ENCODE measurements at regions not wholly inside any gene's neighbourhood (a gene's known extent, or its start where the extent isn't known, plus 50 kb on each side); places are given as distances from the start of the nearest gene placed in this dataset.
"Not testable (repeated sequence)": the region's sequence is repeated elsewhere in the genome, so short reads cannot be mapped to it uniquely, and the experiment has no call there.

DNA sequence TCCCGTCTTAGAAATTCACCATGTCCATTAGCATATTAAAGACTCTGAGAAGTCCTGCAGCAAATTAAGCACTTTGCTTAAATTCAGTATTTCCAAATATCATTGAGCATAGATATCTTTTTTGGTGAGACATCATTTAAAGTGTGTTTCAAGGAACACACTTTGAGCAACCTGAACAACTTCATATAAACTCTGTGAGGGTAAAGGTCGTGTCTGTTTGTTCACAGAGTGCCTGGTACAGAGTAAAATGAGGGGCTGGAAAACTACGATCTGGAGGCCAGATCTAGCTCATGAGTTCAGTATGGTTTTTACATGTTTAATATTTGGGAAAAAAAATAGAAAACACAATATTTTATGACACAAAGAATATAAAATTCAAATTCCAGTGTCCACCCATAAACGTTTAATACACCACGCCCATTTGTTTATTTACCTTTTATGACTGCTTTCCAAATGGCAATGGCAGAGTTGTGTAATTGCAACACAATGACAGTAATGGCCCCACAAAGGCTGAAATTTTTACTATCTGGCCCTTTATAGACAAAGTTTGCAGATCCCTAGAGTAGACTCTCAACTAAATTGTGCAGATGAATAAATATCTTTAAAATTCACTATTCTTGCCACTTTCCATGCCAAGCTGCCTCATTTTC lies 67.4 kb downstream of the SNTN start:
- DNase-seq = no peak

DNA sequence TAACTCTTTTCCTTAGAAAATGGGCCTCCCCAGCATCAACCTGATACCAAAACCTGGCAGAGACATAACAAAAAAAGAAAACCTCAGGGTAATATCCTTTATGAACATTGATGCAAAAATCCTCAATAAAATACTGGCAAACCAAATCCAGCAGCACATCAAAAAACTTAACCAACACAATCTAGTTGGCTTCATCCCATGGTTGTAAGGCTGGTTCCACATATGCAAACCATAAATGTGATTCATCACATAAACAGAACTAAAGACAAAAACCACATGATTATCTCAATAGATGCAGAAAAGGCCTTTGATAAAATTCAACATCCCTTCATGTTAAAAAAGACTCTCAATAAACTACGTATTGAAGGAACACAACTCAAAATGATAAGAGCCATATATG lies 68.5 kb downstream of the SNTN start:
- not testable (repeated sequence) for DNase-seq

DNA sequence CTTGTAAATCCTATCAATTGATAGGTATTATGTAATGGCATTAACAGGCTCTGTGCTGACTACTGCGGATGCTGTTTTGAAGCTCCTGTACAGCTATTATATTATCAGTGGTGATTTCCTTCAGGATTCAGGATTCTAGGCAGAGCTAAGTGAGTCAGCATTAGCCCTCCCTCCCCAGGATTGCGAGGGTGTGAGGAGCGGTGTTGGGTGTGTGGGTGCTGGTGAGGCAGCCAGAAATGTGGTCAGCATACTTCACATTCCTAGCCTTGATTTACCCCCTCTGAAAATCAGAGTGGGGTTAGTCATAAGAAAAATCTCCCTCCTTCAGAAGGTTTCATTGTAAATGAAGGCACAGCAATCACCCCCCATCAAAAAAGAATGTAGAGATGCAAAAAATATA lies 72.5 kb downstream of the SNTN start:
- DNase-seq = no peak

DNA sequence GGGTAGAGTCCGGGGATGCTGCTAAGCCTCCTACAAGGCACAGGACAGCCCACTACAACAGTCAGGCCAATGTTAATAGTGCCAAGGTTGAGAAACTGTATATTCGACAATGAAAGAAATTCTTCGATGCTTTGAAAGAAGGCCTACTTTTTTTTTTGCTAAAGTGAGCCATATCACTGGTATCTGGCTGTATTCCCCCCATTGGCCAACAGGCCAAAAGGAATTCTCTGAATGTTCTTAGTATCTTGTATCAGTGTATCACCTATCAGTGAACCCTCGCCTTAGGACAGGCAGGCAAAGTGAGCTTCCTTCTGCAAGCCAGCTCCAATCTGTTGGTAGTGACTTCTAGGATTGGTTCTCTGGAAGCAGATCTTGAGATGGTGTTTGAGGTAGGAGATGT lies 74.2 kb downstream of the SNTN start:
- no peak for DNase-seq

DNA sequence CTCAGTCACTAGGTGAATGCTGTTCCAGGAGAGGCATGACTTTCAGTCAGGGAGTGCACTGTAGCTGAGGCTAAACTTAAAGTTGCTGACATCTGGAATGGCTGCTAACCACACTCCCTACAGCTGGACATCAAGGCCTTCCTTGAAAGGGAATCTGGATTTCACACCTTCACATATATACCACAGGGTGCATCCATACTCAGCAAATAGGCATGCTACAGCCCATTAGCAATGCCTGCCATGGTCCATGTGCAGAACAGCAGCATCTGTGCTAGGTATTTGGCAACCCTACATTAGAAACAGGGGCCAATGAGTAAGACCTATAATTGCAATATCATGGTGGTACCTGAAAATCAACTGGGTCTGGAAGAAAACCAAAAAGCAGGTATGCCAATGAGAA lies 74.8 kb downstream of the SNTN start:
- DNase-seq = no peak

DNA sequence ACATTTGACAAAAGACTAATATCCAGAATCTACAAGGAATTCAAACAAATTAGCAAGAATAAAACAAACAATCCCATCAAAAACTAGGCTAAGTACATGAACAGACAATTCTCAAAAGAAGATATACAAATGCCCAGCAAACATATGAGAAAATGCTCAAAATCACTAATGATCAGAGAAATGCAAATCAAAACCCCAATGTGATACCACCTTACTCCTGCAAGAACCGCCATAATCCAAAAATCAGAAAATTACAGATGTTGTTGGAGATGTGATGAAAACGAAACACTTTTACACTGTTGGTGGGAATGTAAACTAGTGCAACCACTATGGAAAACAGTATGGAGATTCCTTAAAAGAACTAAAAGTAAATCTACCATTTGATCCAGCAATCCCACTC lies 79.4 kb downstream of the SNTN start:
- DNase-seq = no peak

DNA sequence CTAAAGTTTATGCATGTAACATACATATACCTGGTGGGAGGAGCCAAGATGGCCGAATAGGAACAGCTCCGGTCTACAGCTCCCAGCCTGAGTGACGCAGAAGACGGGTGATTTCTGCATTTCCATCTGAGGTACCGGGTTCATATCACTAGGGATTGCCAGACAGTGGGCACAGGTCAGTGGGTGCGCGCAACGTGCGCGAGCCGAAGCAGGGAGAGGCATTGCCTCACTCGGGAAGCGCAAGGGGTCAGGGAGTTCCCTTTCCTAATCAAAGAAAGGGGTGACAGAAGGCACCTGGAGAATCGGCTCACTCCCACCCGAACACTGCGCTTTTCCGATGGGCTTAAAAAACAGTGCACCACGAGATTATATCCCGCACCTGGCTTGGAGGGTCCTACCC lies 80.8 kb downstream of the SNTN start:
- DNase-seq = peak in 1 of 2 experiments; percentile 8

DNA sequence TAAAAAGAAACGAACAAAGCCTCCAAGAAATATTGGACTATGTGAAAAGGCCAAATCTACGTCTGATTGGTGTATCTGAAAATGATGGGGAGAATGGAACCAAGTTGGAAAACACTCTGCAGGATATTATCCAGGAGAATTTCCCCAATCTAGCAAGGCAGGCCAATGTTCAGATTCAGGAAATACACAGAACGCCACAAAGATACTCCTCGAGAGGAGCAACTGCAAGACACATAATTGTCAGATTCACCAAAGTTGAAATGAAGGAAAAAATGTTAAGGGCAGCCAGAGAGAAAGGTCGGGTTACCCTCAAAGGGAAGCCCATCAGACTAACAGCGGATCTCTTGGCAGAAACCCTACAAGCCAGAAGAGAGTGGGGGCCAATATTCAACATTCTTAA lies 82.2 kb downstream of the SNTN start:
- not testable (repeated sequence) for DNase-seq

DNA sequence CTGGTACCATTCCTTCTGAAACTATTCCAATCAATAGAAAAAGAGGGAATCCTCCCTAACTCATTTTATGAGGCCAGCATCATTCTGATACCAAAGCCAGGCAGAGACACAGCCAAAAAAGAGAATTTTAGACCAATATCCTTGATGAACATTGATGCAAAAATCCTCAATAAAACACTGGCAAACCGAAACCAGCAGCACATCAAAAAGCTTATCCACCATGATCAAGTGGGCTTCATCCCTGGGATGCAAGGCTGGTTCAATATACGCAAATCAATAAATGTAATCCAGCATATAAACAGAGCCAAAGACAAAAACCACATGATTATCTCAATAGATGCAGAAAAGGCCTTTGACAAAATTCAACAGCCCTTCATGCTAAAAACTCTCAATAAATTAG lies 82.3 kb upstream of the C3orf49 start:
- not testable (repeated sequence) for DNase-seq

DNA sequence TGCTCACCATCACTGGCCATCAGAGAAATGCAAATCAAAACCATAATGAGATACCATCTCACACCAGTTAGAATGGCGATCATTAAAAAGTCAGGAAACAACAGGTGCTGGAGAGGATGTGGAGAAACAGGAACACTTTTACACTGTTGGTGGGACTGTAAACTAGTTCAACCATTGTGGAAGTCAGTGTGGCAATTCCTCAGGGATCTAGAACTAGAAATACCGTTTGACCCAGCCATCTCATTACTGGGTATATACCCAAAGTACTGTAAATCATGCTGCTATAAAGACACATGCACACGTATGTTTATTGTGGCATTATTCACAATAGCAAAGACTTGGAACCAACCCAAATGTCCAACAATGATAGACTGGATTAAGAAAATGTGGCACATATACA lies 80.5 kb upstream of the C3orf49 start:
- DNase-seq = not testable (repeated sequence)

DNA sequence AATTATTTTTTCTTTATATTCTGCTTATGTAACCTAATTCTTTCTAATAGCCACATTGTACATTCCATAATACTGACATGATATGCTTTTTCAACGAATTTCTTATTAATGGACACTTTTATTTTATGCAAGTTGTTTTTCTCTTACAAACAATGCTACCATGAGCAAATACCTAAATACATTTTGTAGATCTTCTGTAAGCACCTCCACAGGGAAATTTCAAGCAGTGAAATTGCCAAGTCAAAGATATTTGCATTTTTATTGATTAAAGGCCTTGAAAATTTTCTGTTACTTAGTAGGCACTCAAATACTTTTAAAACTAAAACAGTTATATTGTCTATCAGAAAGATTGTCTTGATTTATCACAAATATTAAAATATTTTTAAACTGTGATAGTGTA lies 79.6 kb upstream of the C3orf49 start:
- DNase-seq = no peak

DNA sequence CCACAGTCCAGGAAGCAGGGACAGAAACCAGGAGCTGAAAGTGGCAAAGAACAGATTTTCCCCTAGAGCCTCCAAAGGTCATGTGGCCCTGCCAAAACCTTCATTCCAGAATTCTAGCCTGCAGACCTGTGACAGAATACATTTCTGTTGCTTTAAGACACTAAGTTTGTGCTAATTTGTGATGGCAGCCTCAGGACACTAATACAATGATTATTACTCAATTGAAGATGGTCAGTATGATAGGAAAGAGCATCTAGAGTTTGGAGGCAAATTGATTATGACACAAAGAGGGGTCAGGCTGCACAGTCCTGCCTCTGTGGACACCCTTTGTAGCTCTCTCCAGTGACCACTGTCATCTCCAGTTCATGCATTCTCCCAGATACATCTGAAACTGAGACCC lies 79.0 kb upstream of the C3orf49 start:
- DNase-seq = no peak

DNA sequence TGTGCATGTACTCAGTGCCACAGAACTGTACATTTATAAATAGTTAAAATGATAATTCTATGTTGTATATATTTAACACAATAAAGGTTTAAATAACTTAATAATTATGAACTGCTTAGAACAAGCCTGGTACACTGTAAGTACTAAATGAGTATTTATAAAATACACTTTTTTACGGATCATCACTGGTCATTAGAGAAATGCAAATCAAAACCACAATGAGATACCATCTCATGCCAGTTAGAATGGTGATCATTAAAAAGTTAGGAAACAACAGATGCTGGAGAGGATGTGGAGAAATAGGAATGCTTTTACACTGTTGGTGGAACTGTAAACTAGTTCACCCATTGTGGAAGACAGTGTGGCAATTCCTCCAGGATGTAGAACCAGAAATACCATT lies 74.4 kb upstream of the C3orf49 start:
- not testable (repeated sequence) for DNase-seq

DNA sequence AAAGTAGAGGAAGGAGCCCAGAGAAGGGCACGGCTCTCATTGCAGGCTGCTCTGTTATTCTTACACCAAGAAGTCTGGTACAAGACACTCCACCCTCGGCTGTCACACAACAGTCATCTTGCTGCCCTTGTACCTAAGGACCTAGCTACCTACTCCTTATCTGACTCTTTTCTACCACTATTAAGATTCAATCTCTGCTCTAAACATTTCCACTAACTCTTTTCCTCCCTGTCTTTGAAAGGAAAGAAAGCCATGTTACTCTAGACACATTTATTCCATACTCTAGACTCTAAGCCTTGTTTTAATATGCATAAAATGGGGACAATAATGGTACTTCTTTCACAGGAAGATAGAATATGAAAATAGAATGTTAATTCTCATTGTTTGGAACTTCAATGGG lies 73.3 kb upstream of the C3orf49 start:
- DNase-seq = no peak

DNA sequence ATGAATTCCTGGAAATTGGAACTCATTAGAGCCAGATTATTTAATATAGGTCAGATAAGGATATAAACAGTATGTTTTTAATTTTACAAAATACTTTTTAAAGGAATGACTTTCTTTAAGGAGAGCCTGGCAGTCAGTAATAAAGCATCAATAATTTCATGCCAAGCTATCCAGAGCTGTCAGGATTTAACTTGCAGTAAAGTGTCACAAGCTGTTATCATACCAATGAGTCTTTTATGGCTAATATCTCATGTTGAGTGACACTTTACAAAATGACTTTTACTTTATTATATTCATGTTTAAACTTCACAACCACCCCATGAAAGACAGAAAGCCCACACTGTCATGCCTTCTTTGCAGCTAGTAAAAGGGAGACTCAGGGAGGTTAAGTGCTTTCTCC lies 72.9 kb upstream of the C3orf49 start:
- no peak for DNase-seq

DNA sequence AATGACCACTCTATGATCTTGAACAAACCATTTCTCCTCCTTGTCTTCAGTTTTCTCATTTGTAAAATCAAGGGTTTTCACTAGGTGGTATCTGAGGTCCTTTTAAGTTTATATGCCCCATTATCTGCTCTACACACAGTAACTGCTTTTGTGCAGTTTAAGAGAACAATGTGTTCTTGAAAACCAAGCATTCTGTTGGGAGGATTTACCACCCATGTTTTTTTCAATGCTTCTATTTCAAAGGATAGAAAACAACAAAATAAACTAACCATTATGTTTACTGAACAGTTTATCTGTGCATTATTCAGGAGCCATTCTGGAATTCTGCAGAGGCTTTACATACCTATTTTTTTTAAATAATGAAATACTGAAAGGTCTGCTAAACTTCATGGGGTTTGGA lies 67.6 kb upstream of the C3orf49 start:
- DNase-seq = no peak

DNA sequence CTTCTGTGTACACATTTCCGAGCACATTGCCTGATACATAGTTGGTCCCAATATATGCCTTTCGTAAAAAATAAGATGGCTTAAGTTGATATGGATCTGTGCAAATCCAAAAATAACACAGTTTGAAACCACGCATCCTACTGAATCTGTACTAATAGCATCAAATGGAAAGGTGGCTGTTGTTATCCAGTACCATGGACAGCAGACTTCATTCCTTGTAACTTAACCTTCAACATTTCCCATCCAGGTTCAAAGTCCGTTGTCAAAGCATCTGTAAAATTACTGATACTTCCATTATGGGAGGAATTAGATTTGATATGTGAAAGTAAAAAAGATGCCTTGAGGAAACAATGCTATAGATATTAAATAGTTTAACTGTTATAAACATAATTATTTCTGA lies 65.5 kb upstream of the C3orf49 start:
- DNase-seq = no peak

DNA sequence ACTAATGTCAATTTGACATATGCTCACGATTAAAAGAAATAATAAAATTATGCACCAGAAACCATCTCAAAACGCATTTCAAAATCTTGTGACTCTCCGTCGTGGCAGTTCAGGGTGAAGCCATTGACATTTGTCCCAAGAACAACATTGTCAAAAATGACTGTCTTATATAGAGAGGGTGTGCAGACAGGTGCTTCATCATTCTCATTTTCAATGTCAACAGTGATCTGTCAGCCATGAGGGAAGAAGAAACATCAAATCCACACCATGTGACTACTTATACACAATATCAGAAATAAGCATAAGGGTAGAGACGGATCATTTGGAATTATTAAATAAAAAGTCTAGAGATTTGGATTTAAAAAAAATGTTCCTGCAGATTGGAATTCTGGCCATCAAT lies 65.1 kb upstream of the C3orf49 start:
- DNase-seq = no peak

DNA sequence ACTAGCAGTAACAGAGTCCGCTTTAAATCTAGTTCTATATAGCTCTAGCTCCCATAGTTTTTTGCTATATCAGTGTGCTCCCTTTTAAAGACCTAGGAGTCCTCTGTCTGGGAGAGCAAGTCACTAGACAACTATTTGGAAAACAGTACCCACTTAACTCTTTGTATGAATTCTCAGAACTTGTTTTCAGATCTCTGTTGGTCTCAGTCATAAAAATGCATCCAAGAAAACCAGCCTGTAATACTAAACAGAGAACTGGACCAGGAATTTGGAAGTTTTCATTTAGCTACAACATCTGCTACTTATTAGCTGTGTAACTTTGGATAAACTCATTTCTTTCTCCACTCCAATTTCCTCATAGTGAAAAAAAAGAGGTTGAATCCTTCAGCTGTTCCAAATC lies 56.9 kb upstream of the C3orf49 start:
- DNase-seq = no peak

DNA sequence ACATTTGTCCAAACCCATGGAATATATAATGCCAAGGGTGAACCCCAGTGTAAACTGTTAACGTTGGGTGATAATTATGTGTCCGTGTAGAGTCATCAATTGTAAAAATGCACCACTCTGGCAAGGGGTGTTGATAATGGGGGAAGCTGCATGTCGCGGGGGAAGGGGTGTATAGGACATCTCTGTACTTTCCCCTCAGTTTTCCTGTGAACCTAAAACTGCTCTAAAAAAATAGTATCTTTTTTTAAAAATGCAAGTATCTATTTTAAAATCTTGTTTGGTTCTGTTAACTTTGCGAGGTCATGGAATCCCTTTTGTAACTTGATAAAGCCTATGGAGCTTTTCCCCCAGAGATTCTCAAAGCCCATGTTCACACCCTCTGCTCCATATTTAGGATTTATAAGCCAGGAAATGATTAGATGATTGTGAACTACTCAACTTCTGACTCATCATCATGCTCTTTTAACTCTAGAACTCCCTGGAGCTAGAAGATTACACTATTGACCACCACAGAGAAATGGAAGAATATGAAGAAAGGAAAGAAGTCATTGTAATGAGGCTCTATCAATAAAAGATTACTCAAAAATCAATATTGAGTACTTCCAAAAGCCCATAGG lies 56.1 kb upstream of the C3orf49 start:
- no peak for DNase-seq

DNA sequence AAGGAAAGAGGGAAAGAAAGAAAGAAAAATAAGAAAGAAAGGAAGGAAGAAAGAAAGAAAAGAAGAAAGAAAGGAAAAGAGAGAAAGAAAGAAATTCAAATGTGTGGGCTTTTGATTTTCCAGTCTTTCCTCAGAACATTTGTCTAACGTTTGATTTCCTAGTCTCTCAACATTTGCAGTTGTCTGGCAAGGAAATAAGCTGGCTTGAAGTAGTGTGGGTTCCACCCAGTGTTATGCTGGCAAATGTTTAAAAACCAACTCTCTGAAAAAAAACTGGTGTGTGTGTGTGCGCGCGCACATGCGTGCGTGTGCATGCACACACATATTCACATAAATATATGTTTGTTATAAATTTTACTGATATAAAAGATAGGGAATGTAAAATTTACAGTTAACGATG lies 54.6 kb upstream of the C3orf49 start:
- DNase-seq = no peak

DNA sequence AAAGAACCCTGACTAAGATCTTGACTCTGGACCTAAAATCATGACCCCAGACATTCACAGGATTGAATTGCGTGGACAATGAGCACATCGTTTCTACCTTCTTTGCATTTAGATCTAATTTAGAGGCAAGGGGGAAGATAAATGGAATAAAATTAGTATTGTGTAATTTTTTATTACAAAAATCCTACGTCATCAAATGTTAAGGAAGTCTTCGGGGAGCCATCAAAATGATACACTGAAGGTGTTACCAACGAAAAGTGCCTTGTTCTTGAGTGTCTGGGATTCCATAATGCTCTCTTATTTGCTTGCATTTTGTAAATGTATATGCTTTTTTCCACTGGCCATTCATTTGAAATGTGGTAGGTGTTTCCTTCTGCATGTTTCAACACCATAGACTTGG lies 52.8 kb upstream of the C3orf49 start:
- DNase-seq = no peak

DNA sequence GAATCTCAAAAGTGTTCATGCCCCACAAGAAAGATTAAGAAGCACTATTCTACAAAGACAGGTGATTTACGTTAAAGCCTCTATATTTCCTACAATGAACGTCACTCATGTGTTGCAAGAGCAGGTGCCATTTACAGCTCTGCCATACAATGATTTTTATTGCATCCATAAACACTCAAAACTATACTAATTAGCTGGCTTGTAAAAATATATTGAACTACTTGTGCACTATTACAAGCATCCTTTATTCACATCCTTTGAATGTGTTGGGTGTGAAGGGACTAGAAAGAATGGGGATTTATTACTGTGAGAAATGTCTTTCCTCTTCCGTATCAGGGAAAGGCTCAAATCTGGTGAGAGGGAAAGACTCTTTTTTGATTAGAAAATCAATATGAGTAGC lies 50.7 kb upstream of the C3orf49 start:
- DNase-seq = no peak

DNA sequence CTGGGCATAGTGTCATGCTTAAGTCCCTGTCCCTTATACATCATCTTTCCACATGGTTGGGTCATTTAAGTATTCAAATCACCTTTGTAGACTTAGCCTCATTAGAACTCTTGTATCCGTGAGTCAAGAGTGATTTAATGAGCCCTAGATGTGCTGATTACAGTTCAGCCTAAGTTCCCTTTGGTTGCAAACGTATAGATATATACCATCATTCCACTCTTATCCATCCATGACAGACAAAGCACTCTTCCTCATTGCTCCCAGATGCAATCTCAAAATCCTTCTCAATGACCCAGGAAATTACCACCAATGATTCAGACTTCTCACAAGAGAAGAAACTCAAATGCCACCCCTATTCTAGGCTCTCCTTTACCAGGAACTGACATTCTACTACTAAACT lies 50.2 kb upstream of the C3orf49 start:
- DNase-seq = no peak

All from SHP77 (cell line).